Breast epithelium (tissue), 3 donors: ENCODE measurements at regions not wholly inside any gene's neighbourhood (a gene's known extent, or its start where the extent isn't known, plus 50 kb on each side); places are given as distances from the start of the nearest gene placed in this dataset.

ENCODE experiments used
- POLR2AphosphoS5 ChIP-seq, 3 donors: sonication (generic); formaldehyde crosslinking; IDR thresholded peaks; one replicate each; pipeline ENCODE4 v1.6.1; 2017; ENCODE audit warnings: antibody characterized with exemption in 3 of 3
- TF ChIP-seq, protein P1 (sequence below), 3 donors: fragments of 450-650 bp; IDR thresholded peaks; one replicate each; pipeline ENCODE4 v1.5.1; 2016 to 2017; ENCODE audit warnings: antibody characterized with exemption in 3 of 3, mild to moderate bottlenecking in 3 of 3, moderate library complexity in 3 of 3

DNA sequence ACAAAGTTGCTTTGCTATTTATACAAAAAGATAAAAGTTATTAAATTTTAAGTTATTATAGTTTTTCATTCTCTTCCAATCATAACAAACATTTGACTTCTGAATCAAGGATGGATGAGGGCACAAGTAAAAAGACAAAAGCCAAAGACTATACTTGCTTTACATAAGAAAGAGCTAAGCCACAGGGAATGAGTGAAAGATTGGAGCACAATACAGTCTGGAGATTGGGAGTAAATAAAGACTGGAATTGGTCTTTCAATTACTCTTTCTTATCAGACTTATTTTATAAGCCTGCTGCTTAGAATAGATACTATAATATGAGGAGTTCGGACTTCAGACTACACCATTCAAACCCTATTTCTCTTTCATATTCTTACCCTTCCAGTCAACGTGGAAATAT, 1874.1 kb upstream of the PRR20A start:
- TF ChIP-seq, protein P1, sequence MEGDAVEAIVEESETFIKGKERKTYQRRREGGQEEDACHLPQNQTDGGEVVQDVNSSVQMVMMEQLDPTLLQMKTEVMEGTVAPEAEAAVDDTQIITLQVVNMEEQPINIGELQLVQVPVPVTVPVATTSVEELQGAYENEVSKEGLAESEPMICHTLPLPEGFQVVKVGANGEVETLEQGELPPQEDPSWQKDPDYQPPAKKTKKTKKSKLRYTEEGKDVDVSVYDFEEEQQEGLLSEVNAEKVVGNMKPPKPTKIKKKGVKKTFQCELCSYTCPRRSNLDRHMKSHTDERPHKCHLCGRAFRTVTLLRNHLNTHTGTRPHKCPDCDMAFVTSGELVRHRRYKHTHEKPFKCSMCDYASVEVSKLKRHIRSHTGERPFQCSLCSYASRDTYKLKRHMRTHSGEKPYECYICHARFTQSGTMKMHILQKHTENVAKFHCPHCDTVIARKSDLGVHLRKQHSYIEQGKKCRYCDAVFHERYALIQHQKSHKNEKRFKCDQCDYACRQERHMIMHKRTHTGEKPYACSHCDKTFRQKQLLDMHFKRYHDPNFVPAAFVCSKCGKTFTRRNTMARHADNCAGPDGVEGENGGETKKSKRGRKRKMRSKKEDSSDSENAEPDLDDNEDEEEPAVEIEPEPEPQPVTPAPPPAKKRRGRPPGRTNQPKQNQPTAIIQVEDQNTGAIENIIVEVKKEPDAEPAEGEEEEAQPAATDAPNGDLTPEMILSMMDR (IDR thresholded peaks at IDR 0.05) = no peak
- no peak for TF ChIP-seq POLR2AphosphoS5 (IDR thresholded peaks at IDR 0.05)
